ENCODE measurements at regions not wholly inside any gene's neighbourhood (a gene's known extent, or its start where the extent isn't known, plus 50 kb on each side); places are given as distances from the start of the nearest gene placed in this dataset.

DNA sequence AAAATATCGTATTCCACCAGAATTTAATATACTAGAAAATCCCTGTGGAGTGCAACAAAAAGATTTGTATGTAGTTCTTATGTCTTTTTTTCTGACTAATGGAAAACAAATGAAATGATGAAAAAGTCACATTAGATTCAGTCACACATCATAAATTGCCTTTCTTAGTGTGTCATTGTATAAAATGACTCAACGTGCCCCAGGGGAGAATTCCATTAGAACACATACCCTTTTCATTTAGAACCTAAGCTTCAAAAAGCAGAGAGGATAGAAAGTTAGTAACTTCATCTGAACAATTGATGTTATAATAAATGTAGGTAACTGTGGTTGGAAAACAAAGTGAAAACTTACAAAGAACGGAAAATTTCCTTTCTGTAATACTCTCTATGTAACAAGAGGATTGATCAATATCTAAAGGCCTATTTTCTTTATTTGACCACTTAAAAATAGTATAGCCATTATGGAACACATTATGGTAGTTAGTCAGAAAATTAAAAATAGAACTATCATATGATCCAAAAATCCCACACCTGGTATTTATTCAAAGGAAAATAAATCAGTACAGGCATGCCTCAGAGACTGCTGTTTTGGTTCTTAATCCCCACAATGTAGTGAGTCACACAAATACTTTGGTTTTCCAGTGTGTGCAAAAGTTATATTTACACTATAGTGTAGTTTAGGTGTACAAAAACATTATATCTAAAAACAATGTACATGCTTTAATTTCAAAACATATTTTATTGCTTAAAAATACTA, 1016.1 kb downstream of the KCNT2 start:
- Histone ChIP-seq H3K9me3 (ENCODE audit: control insufficient read depth in 1 of 2, insufficient read depth in 1 of 2, low read depth in 1 of 2, low read length in 2 of 2) (no peaks in the 10 kb centered on the region), H3K27me3 (ENCODE audit: insufficient read depth, low read length) (no peaks in the 10 kb centered on the region), H3K4me3 (replicated peaks in 1 of 2; ENCODE audit: low read depth in 1 of 2, low read length in 2 of 2) (0 out of 4 replicates have a peak overlapping the region, but pooled peaks of 1 of the 2 experiments have one; percentile 5), H3K27ac (ENCODE audit: low read depth, low read length) (peak overlapping the region; percentile 53; the same call in 1 of the 2 replicates), H2AFZ (ENCODE audit: low read depth, low read length, poor library complexity, severe bottlenecking) (peak overlapping the region; percentile 95), H4K20me1 (ENCODE audit: insufficient read depth) (no peaks in the 10 kb centered on the region), H3K9me2 (ENCODE audit: insufficient read depth) (no peaks in the 10 kb centered on the region), H3K9ac (ENCODE audit: low read length) (no peak overlapping the region), H3K4me1 (ENCODE audit: control insufficient read depth in 1 of 2, insufficient read depth in 2 of 2, low read length in 2 of 2) (peaks cover 0 to 15% of the 10 kb centered on the region in 2 experiments; a peak in 2 of 4 replicates), H3K36me3 (ENCODE audit: control insufficient read depth in 1 of 2, insufficient read depth in 2 of 2, low read length in 2 of 2) (no peaks in the 10 kb centered on the region), H3K79me2 (ENCODE audit: insufficient read depth, low read length) (no peaks in the 10 kb centered on the region), H3K4me2 (ENCODE audit: low read length) (peak overlapping the region; percentile 57)
- intact Hi-C loops (cut with micrococcal nuclease), result no loop called here
- ChIA-PET POLR2A (no interaction called here), CTCF (interaction anchor here (1.0 kb wide), 1 partner anchor 11 kb away, joined by 3 read pairs; no protein-coding TSS in a partner anchor), RAD21 (ENCODE audit: low non-redundant PET in 1 of 2, low total read pairs in 2 of 2, uncharacterized antibody in 2 of 2, unreplicated experiment in 2 of 2) (no interaction called here)
- DNase-seq (ENCODE audit: low read depth, low spot score) (peak; percentile 65), ATAC-seq (peak; percentile 75)
- BruUV-seq (replicated peaks), result no TSS peak
- TF ChIP-seq RAD21 (IDR thresholded peaks at IDR 0.05; ENCODE audit: low read depth) (no peak), SRF (IDR thresholded peaks at IDR 0.05; ENCODE audit: low read depth) (peak; percentile 26; the same call in 1 of the 2 replicates), JUND (IDR thresholded peaks at IDR 0.05) (peak; percentile 51), POLR2A (IDR thresholded peaks at IDR 0.05; ENCODE audit: borderline replicate concordance, extremely low read depth, insufficient read depth, insufficient read length) (no peak), YY1 (IDR thresholded peaks at IDR 0.05; ENCODE audit: extremely low read depth, insufficient replicate concordance, low read depth, low read length) (no peak), ZFX (IDR thresholded peaks at IDR 0.05) (no peak), EZH2phosphoT487 (IDR thresholded peaks at IDR 0.05; ENCODE audit: borderline replicate concordance) (no peak), POLR2AphosphoS5 (IDR thresholded peaks at IDR 0.05; ENCODE audit: low read depth, low read length) (no peak), CBX3 (IDR thresholded peaks at IDR 0.05; ENCODE audit: low read depth) (0 out of 2 replicates have a peak, but pooled peaks have one; percentile 16), ZNF274 (IDR thresholded peaks at IDR 0.05; ENCODE audit: low read depth, low read length) (no peak), TCF7L2 (IDR thresholded peaks at IDR 0.05; ENCODE audit: borderline replicate concordance, extremely low read depth, insufficient read depth, insufficient read length) (no peak), CEBPB (IDR thresholded peaks at IDR 0.05; ENCODE audit: low read depth) (peak; percentile 31; the same call in 1 of the 2 replicates), FOSL1 (IDR thresholded peaks at IDR 0.05; ENCODE audit: low read depth) (peak; percentile 61), EZH2 (IDR thresholded peaks at IDR 0.05) (no peak)
- TF ChIP-seq, protein P1, sequence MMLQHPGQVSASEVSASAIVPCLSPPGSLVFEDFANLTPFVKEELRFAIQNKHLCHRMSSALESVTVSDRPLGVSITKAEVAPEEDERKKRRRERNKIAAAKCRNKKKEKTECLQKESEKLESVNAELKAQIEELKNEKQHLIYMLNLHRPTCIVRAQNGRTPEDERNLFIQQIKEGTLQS (IDR thresholded peaks at IDR 0.05), result no peak
- TF ChIP-seq, protein P2, sequence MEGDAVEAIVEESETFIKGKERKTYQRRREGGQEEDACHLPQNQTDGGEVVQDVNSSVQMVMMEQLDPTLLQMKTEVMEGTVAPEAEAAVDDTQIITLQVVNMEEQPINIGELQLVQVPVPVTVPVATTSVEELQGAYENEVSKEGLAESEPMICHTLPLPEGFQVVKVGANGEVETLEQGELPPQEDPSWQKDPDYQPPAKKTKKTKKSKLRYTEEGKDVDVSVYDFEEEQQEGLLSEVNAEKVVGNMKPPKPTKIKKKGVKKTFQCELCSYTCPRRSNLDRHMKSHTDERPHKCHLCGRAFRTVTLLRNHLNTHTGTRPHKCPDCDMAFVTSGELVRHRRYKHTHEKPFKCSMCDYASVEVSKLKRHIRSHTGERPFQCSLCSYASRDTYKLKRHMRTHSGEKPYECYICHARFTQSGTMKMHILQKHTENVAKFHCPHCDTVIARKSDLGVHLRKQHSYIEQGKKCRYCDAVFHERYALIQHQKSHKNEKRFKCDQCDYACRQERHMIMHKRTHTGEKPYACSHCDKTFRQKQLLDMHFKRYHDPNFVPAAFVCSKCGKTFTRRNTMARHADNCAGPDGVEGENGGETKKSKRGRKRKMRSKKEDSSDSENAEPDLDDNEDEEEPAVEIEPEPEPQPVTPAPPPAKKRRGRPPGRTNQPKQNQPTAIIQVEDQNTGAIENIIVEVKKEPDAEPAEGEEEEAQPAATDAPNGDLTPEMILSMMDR (IDR thresholded peaks at IDR 0.05 in 2 of 3, conservative IDR thresholded peaks at IDR 0.05 in 1 of 3; ENCODE audit: borderline replicate concordance in 1 of 3, insufficient read depth in 1 of 3, low read depth in 2 of 3, low read length in 2 of 3), result no peak
- TF ChIP-seq, protein P3, sequence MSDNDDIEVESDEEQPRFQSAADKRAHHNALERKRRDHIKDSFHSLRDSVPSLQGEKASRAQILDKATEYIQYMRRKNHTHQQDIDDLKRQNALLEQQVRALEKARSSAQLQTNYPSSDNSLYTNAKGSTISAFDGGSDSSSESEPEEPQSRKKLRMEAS (IDR thresholded peaks at IDR 0.05), result no peak
- TF ChIP-seq, protein P4, sequence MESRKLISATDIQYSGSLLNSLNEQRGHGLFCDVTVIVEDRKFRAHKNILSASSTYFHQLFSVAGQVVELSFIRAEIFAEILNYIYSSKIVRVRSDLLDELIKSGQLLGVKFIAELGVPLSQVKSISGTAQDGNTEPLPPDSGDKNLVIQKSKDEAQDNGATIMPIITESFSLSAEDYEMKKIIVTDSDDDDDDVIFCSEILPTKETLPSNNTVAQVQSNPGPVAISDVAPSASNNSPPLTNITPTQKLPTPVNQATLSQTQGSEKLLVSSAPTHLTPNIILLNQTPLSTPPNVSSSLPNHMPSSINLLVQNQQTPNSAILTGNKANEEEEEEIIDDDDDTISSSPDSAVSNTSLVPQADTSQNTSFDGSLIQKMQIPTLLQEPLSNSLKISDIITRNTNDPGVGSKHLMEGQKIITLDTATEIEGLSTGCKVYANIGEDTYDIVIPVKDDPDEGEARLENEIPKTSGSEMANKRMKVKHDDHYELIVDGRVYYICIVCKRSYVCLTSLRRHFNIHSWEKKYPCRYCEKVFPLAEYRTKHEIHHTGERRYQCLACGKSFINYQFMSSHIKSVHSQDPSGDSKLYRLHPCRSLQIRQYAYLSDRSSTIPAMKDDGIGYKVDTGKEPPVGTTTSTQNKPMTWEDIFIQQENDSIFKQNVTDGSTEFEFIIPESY (IDR thresholded peaks at IDR 0.05; ENCODE audit: extremely low read depth, insufficient replicate concordance, low read length), result no peak
- TF ChIP-seq, protein P5, sequence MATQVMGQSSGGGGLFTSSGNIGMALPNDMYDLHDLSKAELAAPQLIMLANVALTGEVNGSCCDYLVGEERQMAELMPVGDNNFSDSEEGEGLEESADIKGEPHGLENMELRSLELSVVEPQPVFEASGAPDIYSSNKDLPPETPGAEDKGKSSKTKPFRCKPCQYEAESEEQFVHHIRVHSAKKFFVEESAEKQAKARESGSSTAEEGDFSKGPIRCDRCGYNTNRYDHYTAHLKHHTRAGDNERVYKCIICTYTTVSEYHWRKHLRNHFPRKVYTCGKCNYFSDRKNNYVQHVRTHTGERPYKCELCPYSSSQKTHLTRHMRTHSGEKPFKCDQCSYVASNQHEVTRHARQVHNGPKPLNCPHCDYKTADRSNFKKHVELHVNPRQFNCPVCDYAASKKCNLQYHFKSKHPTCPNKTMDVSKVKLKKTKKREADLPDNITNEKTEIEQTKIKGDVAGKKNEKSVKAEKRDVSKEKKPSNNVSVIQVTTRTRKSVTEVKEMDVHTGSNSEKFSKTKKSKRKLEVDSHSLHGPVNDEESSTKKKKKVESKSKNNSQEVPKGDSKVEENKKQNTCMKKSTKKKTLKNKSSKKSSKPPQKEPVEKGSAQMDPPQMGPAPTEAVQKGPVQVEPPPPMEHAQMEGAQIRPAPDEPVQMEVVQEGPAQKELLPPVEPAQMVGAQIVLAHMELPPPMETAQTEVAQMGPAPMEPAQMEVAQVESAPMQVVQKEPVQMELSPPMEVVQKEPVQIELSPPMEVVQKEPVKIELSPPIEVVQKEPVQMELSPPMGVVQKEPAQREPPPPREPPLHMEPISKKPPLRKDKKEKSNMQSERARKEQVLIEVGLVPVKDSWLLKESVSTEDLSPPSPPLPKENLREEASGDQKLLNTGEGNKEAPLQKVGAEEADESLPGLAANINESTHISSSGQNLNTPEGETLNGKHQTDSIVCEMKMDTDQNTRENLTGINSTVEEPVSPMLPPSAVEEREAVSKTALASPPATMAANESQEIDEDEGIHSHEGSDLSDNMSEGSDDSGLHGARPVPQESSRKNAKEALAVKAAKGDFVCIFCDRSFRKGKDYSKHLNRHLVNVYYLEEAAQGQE (IDR thresholded peaks at IDR 0.05; ENCODE audit: low read depth), result no peak

All from HCT116 (cell line).